HG03196 (cell line): ENCODE measurements at regions not wholly inside any gene's neighbourhood (a gene's known extent, or its start where the extent isn't known, plus 50 kb on each side); places are given as distances from the start of the nearest gene placed in this dataset.
"Not testable (repeated sequence)": the region's sequence is repeated elsewhere in the genome, so short reads cannot be mapped to it uniquely, and the experiment has no call there.

Experiments used
- ATAC-seq: cut with Tn5 transposase; IDR thresholded peaks from one replicate; pipeline ENCODE4 v1.9.1; 2021; ENCODE audit not compliant: unreplicated experiment

DNA sequence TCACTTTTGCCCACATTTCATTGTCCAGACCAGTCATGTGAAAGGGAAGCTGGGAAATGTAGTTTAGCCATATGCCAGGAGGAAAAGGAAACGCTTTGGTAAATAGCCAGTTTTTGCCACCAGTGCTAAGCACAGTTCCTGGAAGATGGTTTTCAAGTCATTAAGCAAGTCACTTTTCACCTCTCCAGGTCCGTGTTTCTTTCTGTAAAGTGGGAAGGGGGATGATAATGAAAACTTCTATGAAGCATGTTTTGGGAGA is 96.6 kb upstream of the TPTE start:
- ATAC-seq = not testable (repeated sequence)

DNA sequence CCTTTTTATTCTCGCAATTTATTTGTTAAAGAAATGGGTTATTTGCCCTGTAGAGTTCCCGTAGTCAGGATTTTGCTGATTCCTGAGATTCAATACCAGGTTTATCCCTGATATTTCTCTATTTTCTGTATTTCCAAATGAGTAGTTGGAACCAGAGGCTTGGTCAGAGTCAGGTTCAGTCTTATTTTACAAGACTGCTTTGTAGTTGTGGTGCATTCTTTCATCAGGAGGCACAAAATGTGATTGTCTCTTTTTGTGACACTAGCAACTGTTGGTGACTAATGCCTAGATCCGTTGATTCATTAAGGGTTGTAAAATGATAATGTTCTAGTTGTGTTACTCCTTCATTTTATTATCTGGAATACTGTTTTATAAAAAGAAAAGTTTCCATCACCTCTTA is 95.5 kb upstream of the TPTE start:
- no peak for ATAC-seq

DNA sequence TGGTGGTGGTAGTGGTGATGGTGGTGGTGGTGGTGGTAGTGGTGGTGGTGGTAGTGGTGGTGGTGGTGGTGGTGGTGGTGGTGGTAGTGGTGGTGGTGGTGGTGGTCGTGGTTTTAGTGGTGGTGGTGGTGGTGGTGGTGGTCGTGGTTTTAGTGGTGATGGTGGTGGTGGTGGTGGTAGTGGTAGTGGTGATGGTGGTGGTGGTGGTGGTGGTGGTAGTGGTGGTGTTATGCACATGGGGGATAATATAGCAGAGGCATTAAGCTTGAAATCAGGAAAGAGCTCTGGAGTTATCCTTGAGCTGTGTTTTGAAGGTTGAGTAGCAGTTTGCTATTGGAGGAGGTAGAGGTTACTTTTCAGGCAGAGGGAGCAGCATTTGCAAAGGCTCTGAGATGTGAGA is 94.6 kb upstream of the TPTE start:
- not testable (repeated sequence) for ATAC-seq

DNA sequence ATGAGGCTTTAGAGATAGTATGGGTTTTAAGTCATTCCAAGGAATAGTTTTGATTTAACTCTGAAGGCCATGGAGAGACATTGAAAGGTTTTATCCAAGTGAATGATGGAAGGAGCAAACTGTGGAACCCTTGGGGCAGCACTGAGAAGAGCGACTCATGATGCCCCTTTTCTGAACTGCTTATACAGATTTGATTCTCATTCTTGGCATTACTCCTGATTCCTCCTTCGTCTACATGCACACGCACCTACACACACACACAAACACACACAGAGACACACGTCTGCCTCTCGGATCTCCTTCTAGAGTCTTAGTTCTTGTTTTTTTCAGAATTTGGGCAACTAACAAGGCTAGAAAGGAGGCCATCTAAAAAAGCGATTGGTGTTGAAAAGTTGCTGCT is 94.1 kb upstream of the TPTE start:
- not testable (repeated sequence) for ATAC-seq

DNA sequence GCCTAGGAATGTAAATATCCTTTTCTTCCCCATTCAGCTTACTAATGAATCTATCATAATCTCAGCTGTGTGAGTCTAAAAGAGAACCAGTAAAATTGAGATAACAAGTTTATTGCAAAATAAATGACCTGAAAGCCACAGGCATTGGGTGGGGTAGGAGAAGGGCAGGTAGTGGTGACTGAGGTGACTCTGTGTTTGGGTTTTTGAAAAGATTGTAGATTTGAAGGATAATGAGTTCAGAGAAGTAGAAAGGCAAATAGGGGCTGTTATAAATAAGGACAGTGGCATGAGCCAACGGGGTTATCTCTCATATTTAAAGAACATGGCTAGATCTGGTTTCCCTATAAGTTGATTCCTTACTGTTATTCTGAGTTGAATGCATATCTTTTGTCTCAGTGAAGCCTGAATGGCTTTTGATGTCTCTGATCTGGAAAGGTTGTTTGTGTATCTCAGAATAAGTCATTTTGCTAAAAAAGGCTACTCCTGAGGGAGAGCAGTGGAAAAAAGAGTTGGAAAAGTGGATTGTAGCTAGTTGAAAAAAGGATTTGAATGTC is 92.3 kb upstream of the TPTE start:
- ATAC-seq = not testable (repeated sequence)

DNA sequence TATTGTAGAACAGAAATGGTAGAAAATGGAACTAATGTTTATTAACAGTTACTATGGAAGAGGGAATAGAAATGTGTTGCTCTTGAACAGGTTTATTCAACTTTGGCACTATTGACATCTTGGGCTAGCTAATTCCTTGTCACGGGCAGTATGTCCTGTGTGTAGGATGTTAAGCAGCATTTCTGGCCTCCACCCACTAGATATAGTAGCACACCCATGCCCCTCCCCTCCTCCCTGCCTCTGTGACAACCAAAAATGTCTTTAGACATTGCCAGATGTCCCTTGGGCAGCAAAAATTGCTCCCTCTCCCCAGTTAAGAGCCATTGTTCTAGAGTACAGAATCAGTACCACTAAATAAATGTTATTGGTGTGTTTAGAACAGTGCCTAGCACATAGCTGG is 91.4 kb upstream of the TPTE start:
- no peak for ATAC-seq

DNA sequence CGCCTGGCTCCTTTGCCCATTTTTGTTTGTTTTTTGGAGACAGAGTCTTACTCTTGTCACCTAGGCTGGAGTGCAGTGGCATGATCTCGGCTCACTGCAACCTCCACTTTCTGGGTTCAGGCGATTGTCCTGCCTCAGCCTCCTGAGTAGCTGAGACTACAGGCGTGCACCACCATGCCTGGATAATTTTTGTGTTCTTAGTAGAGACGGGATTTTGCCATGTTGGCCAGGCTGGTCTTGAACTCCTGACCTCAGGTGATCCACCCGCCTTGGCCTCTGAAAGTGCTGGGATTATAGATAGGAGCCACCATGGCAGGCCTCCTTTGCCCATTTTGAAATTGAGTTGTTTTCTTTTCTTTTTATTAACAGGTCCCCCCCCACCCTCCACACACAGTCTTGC is 89.4 kb upstream of the TPTE start:
- ATAC-seq = not testable (repeated sequence)

DNA sequence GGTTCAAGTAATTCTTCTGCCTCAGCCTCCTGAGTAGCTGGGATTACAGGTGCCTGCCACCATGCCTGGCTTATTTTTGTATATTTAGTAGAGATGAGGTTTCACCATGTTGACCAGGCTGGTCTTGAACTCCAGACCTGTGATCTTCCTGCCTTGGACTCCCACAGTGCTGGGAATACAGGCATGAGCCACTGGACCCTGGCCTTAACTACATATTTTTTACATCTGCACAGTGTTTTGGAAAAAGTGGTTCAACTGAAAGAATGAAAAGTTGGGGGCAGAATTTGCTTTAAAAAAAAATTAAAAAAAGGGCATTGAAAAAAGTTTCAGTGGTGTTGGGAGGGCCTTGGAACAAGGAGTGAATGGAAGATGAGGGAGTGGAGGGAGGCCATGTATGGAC is 88.9 kb upstream of the TPTE start:
- ATAC-seq = not testable (repeated sequence)

DNA sequence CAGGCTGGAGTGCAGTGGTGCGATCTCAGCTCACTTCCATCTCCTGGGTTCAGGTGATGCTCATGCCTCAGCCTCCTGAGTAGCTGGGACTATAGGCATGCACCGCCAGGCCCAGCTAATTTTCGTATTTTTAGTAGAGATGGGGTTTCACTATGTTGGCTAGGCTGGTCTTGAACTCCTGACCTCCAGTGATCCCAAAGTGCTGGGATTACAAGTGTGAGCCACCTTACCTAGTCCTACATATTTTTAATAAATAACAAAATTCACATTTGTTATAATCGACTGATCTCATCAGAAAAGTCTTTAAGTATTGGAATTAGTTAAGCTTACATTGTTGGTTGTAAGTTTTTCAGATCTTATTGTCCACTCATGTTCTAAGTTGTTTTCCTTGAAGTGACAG is 83.4 kb upstream of the TPTE start:
- ATAC-seq = not testable (repeated sequence)

DNA sequence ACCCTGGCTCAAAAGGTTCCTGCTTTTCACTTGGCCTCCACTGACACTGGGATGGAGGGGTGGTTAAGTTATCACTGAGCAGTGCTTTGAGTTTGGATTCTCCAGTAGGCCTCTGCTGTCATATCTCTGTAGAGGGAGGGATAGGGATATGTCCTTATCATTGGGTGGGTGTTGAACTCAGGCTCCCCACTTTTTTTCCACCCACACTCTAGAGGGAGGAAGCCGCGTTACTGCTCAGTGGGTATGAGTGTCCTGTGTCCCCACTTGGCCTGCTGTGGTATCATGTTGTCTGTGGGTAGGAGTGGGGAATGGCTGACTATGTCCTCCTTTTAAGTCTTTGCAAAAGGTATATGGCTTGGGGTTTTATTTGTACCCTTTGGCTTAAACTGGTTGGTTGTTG is 80.7 kb upstream of the TPTE start:
- ATAC-seq = not testable (repeated sequence)

DNA sequence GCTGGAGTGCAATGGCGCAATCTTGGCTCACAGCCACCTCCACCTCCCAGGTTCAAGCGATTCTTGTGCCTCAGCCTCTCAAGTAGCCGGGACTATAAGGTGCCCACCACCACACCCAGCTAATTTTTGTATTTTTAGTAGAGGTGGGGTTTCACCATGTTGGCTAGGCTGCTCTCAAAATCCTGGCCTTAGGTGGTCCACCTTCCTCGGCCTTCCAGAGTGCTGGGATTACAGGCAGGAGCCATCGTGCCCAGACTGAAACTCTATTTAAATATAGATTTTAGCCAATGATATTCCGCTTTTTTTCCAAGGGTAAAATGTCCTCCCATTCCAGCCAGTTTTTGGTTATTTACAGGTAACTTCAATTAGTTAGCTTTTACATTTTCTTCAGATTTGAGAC is 79.4 kb upstream of the TPTE start:
- not testable (repeated sequence) for ATAC-seq

DNA sequence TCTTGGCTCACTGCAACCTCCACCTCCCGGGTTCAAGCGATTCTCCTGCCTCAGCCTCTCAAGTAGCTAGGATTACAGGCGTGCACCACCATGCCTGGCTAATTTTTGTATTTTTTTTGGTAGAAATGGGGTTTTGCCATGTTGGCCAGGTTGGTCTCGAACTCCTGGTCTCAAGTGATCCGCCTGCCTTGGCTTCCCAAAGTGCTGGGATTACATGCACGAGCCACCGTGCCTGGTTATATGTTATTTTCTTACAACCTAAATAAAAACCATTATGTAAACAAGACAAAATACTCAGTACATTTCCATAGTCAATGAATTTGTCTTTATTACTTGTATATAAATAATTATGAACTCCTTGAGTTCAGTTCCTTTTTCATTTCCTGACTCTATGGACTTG is 75.7 kb upstream of the TPTE start:
- ATAC-seq = not testable (repeated sequence)

DNA sequence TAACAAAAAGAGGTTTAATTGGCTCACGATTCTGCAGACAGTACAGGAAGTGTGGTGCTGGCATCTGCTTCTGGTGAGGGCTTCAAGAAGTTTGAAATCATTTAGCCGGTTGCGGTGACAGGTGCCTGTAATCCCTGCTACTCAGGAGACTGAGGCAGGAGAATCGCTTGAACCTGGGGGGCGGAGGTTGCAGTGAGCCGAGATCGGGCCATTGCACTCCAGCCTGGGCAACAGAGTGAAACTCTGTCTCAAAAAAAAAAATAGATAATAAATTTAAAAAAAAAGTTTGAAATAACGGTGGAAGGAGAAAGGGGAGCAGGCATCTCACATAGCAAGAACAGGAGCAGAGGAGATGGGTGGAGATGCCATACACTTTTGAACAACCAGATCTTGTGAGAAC is 71.9 kb upstream of the TPTE start:
- not testable (repeated sequence) for ATAC-seq

DNA sequence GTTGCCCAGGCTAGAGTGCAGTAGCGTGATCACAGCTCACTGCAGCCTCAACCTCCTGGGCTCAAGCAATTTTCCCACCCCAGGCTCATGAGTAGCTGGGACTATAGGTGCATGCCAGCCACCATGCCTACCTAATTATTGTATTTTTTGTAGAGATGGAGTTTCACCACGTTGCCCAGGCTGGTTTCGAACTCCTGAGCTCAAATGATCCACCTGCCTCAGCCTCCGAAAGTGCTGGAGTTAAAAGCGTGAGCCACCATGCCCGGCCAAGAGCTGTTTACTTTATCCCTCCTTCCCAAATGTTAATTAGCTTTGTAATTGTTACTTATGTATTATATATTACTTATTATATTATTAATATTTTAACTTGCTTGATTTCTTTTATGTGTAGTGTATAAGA is 70.1 kb upstream of the TPTE start:
- not testable (repeated sequence) for ATAC-seq

DNA sequence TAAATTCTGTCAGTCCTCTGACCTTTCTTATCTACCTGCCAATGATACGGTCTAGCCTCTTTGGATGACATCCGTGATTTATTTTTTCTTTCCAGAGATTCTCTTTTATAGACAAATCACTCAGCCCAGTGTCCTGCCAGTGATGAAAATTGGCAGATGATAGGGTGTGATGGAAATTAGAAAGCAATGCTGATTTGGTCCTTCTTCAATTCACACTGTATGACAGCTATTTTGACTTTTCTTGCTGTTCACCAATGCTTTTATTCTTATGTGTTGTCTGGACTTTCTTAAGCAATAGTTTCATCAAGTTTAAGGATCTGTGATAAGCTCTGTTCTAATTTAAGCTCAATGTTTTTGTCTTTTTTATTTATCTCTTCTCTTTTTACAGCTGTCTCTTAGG is 63.6 kb upstream of the TPTE start:
- ATAC-seq = not testable (repeated sequence)

DNA sequence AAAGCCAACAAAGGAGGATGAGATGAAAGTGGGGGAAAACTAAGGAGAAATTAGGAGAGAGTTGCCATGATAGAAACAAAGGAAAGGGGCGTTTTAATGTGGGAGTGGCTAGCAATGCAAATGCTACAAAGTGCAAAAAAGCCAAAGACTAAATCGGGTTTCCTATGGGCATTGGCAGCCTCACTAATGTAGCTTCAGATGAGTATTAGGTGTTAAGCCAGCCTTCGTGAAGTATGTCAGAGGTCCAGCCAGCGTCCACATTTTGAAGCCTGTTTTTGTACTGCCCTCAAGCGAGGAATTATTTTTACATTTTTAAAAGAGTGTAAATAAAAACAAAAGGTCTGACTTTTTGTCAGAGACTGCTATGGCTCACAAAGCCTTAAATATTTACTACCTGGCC is 60.4 kb upstream of the TPTE start:
- not testable (repeated sequence) for ATAC-seq

DNA sequence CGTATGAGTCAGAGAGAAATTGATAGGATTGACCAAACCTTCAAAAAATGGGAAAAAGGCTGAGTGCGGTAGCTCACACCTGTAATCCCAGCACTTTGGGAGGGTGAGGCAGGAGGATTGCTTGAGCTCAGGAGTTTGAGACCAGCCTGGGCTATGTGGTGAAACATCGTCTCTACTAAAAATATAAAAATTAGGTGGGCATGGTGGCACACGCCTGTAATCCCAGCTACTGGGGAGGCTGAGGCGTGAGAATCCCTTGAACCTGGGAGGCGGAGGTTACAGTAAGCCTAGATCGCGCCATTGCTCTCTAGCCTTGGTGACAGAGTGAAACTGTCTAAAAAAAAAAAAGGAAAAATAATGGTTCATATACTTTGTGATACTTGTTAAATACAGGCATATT is 59.9 kb upstream of the TPTE start:
- not testable (repeated sequence) for ATAC-seq

DNA sequence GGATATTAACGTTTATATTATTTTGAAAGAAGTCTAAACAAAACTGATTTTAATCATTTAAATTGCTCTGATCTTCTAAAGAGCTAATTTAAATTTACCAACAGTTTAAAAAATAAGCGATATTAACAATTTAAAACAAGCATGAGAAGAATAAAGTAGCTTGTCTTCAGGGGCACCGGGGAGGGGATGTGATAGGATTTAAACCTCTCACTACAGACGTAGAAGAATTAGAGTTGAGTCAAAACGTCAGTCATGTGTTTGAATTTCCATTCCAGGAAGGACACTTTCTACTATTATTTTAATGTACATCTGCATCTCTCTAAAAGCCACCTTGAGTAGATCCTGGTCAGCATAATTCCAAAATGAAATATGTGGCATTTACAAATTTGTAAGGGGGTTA is 58.2 kb upstream of the TPTE start:
- ATAC-seq = no peak

DNA sequence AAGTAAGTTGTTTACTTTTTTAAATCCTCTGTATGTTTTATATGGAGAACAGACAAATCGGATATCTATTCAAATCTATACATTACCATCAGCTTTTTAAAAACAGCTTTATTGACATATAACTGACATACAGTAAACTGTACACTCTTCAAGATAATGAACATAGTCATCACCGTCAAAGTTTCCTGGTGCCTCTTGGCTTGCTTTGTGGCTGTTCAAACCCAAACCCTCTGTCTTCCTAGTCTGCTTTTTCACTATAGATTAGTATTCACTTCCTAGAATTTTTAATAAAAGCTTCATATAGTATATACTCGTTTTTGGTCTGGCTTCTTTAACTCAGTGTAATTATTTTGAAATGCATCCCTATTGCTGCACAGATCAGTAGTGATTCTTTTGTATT is 56.4 kb upstream of the TPTE start:
- no peak for ATAC-seq

DNA sequence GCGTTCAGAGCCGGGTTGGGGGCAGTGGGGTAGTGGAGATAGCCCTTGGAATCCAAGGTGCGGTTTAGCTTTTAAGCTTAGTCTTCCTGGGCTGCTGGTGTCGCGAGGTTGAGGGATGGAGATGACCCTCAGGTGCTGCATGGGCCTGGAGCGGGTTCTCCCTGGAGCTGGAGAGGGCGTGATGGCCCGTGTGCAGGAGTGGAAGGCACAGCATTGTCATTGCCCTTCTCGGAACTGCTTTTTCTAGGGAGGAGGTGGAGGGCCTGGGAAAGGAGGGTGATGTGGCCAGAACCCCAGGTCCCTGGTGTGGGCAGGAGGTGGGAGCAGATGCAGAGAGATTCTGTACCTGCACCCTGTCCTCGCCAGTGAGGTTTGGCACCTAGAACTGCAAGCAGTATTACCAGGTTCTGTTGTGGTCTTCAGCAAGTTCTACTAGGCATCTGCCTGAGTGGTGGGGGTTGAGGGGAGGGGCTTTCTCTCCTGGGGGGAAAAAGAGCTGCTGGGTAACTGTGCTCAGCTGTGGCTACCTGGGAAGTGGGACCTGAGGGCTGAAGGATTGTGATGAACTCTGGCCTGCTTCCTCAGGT is 55.8 kb upstream of the TPTE start:
- not testable (repeated sequence) for ATAC-seq

DNA sequence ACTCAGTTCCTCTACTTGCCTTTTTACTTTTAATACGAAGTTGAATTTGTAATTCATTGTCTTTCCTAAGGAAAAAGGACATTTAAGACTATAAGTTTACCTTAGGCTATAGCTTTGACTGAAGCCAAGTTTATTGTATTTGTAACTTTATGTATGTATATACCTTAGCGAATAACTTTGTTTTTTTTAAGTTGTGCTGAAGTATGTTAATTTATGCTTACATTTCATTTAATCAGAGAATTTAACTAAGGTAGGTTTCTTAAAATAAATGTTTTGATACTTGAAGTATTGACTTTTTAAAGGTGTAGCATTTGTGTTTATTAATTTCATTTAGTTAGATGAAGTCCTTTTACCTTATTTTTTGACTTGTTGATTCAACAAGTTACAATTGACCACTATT is 55.2 kb upstream of the TPTE start:
- ATAC-seq = no peak
